Testis (tissue), 2 donors: ENCODE measurements at regions not wholly inside any gene's neighbourhood (a gene's known extent, or its start where the extent isn't known, plus 50 kb on each side); places are given as distances from the start of the nearest gene placed in this dataset.

Experiments used
- DNase-seq: peaks from one replicate; pipeline ENCODE4 v3.0.0-alpha.2; 2019
- H3K27ac ChIP-seq, 2 donors: fragments of 200-600 bp; sonication (generic); one replicate each; pipeline ENCODE4 v1.5.1; 2019
- H3K27me3 ChIP-seq: fragments of 200-600 bp; sonication (generic); one replicate; pipeline ENCODE4 v1.5.1; 2019
- H3K36me3 ChIP-seq: fragments of 200-600 bp; sonication (generic); one replicate; pipeline ENCODE4 v1.5.1; 2017; ENCODE audit warnings: low read depth; ENCODE audit errors: missing control alignments
- H3K4me1 ChIP-seq: fragments of 200-600 bp; sonication (generic); one replicate; pipeline ENCODE4 v1.5.1; 2019
- H3K4me3 ChIP-seq, 2 donors: fragments of 200-600 bp; sonication (generic); one replicate each; pipeline ENCODE4 v1.5.1; 2017 to 2019
- H3K9me3 ChIP-seq: fragments of 200-600 bp; sonication (generic); one replicate; pipeline ENCODE4 v1.5.1; 2017
- POLR2A ChIP-seq: fragments of 450-650 bp; IDR thresholded peaks from one replicate; pipeline ENCODE4 v1.6.1; 2017; ENCODE audit warnings: antibody characterized with exemption, mild to moderate bottlenecking, moderate library complexity
- WGBS, 2 donors: methylation state at CpG; one replicate each; pipeline ENCODE4 v1.1.5; 2018; 5-methylcytosine and 5-hydroxymethylcytosine counted together
- intact Hi-C: fragments of 100-400 bp; cut with DNase I; formaldehyde crosslinking; loops from one replicate; pipeline ENCODE4 v1.15.1; 2023; ENCODE audit warnings: low total_unique reads
- TF ChIP-seq, protein P1 (sequence below), 3 experiments: fragments of 450-650 bp in 2 of 3; fragments of 200-600 bp in 1 of 3; sonication (generic) in 1 of 3; IDR thresholded peaks; one replicate each; pipeline ENCODE4 v1.5.1; 2016 to 2019; ENCODE audit warnings: antibody characterized with exemption in 3 of 3, mild to moderate bottlenecking in 2 of 3, moderate library complexity in 1 of 3

DNA sequence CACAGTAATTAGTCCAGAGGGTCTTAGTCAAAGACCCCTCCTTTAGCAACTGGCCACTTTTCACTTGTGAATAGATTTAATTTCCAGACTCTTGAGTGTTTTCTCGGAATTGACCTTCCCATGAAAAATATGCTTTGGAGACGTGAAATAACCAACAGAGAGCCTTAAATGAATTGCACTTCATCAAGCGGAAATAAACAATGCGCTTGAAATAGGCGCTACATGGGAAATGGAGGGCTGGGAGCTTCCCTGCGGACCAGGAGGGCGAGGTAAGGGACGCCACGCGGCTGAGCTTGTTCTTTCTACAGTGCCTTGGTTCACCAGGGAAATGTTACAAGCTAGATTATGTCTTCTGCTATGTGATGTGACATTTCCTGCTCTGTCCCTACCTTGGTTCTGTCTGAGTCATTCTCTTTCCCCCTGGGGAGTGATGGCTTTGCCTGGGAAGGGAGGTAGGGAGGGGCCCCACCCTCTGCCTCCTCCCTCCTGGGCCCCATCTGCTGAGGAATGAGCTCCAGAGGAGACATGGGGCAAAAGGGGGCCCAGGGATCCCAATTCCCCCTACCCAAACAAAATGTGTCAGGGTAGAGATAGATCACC, 619.3 kb downstream of the PTPRU start:
- Histone ChIP-seq H3K27ac (no peak overlapping the region), H3K9me3 (no peaks in the 10 kb centered on the region), H3K36me3 (no peaks in the 10 kb centered on the region), H3K4me1 (peaks cover 12% of the 10 kb centered on the region), H3K27me3 (no peaks in the 10 kb centered on the region), H3K4me3 (no peak overlapping the region)
- no peak for DNase-seq
- intact Hi-C loops: no loop called here
- 95% methylated on average over 10 of the region's 10 CpGs for WGBS, 2 donors
- TF ChIP-seq, protein P1, sequence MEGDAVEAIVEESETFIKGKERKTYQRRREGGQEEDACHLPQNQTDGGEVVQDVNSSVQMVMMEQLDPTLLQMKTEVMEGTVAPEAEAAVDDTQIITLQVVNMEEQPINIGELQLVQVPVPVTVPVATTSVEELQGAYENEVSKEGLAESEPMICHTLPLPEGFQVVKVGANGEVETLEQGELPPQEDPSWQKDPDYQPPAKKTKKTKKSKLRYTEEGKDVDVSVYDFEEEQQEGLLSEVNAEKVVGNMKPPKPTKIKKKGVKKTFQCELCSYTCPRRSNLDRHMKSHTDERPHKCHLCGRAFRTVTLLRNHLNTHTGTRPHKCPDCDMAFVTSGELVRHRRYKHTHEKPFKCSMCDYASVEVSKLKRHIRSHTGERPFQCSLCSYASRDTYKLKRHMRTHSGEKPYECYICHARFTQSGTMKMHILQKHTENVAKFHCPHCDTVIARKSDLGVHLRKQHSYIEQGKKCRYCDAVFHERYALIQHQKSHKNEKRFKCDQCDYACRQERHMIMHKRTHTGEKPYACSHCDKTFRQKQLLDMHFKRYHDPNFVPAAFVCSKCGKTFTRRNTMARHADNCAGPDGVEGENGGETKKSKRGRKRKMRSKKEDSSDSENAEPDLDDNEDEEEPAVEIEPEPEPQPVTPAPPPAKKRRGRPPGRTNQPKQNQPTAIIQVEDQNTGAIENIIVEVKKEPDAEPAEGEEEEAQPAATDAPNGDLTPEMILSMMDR (IDR thresholded peaks at IDR 0.05): no peak
- TF ChIP-seq POLR2A: no peak

DNA sequence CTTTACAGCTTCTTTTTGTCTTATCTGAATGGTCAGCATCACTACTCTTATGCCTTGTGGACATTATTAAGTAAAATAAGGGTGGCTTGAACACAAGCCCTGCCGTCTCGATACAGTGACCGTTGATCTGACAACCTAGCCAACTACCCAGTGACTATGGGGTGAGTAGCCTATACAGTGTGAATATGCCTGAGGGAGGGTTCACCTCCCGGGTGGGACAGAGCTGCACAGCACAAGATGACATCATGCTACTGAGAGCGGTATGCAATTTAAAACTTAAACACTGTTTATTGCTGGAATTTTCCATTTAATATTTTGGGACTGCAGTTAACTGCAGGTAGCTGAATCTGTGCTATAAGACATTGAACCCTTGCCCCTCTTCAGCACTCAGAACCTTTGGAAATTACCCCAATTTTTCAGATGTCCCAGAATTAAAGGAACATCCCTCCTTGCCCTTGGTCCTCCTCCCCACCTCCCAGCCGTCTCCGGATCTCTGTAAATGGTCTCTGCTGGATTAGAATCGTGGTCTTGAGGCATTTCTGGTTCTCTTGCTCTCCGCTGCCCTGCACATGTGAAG, 618.5 kb downstream of the PTPRU start:
- Histone ChIP-seq H3K9me3 (no peaks in the 10 kb centered on the region), H3K4me1 (peaks cover 12% of the 10 kb centered on the region), H3K27ac (no peak overlapping the region), H3K27me3 (no peaks in the 10 kb centered on the region), H3K4me3 (no peak overlapping the region), H3K36me3 (no peaks in the 10 kb centered on the region)
- intact Hi-C loops: no loop called here
- DNase-seq: no peak
- no peak for TF ChIP-seq POLR2A
- TF ChIP-seq, protein P1 (IDR thresholded peaks at IDR 0.05): no peak
- WGBS, 2 donors: 83 to 84% methylated on average over 9 of the region's 9 CpGs

DNA sequence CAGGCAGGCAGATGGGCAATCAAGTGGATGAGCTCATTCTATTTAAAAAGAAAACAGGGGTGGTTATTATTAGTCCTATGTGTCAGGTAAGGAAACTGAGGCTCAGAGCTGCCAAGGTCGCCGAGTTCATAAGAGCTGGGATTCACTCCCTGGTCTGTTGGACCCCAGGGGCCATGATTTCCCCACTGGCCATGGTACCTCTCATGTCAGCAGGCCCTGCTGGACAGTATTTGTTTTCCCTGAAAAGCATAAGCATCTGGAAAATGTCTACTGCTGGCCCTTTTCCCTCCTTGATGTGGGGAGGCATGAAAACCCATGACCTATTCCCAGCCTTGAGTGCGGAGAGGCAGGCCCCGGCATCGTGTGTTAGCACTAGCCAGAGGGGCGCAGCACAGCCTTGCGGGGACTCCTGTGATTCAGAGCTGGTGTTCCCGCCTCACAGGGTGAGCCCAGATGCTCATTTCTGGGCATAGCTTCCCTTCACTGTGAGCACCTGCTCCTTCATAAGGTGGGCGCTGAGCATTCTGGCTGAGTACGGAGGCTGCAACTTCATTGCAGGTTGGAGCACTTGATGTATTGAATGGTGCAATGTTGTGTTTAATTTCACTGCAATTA, 617.5 kb downstream of the PTPRU start:
- H3K9me3 ChIP-seq: no peaks in the 10 kb centered on the region
- intact Hi-C loops: no loop called here
- TF ChIP-seq, protein P1 (IDR thresholded peaks at IDR 0.05): no peak
- TF ChIP-seq POLR2A: no peak
- H3K4me1 ChIP-seq: peaks cover 12% of the 10 kb centered on the region
- no peaks in the 10 kb centered on the region for H3K27me3 ChIP-seq
- no peaks in the 10 kb centered on the region for H3K36me3 ChIP-seq
- no peak for DNase-seq
- no peak overlapping the region for H3K27ac ChIP-seq
- H3K4me3 ChIP-seq: no peak overlapping the region
- WGBS, 2 donors: 87% methylated on average over 10 of the region's 10 CpGs

DNA sequence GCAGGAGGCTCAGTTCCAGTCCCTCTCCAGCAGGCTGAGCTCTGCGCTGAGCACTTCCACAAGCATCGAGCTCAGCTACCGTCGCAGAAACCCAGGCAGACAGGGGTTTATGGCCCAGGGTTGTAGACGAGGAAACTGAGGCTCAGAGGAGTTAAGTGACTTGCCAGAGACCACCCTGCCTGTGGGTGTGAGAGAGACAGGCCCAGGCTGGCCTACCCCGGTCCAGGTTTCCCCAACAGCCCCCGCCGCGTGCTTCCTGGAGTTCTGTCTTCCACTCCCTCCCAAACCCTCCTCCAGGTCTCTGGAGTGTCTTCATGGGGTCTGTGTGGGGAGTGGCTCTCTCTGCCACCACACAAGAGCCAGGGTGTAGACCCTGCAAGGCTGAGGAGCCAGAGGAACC, 615.9 kb downstream of the PTPRU start:
- H3K27me3 ChIP-seq: no peaks in the 10 kb centered on the region
- peaks cover 9% of the 10 kb centered on the region for H3K4me1 ChIP-seq
- DNase-seq: no peak

More for the DNA sequence above, 615.9 kb downstream of the PTPRU start:
- no peaks in the 10 kb centered on the region for H3K36me3 ChIP-seq
- TF ChIP-seq, protein P1 (IDR thresholded peaks at IDR 0.05): no peak
- TF ChIP-seq POLR2A: no peak
- no peak overlapping the region for H3K27ac ChIP-seq
- 84 to 100% methylated on average over 8 of the region's 9 CpGs for whole genome bisulfite sequencing, 2 donors
- intact Hi-C loops: no loop called here
- no peaks in the 10 kb centered on the region for H3K9me3 ChIP-seq
- H3K4me3 ChIP-seq: no peak overlapping the region
